Mammary epithelial cell (primary cell): ENCODE measurements at regions not wholly inside any gene's neighbourhood (a gene's known extent, or its start where the extent isn't known, plus 50 kb on each side); places are given as distances from the start of the nearest gene placed in this dataset.

Experiments used
- CTCF ChIP-seq, 2 donors: IDR thresholded peaks in 1 of 2; conservative IDR thresholded peaks in 1 of 2; 2 replicates each; pipeline ENCODE4 v1.5.1; 2011 to 2012; ENCODE audit warnings: inconsistent platforms in 2 of 2, low read length in 2 of 2, mild to moderate bottlenecking in 2 of 2, control low read depth in 1 of 2, low read depth in 1 of 2; ENCODE audit not compliant: insufficient read depth in 1 of 2; ENCODE audit errors: extremely low read depth in 1 of 2
- EZH2 ChIP-seq: IDR thresholded peaks from 2 replicates; pipeline ENCODE4 v1.6.1; 2012; ENCODE audit warnings: low read length, inconsistent platforms, borderline replicate concordance

- no peak for TF ChIP-seq CTCF (conservative IDR thresholded peaks at IDR 0.05 in 1 of 2, IDR thresholded peaks at IDR 0.05 in 1 of 2; ENCODE audit: extremely low read depth in 1 of 2, insufficient read depth in 1 of 2, low read depth in 1 of 2, low read length in 2 of 2)
- no peak for TF ChIP-seq EZH2
These were observed 104.2 kb upstream of the RAB18 start for GRCh38 chr10:27399871-27400270.
